ENCODE measurements at regions not wholly inside any gene's neighbourhood (a gene's known extent, or its start where the extent isn't known, plus 50 kb on each side); places are given as distances from the start of the nearest gene placed in this dataset.

GRCh38 chr1:24250224-24250623, 63.1 kb upstream of the IFNLR1 start:
- no peak for TF ChIP-seq CTCF (IDR thresholded peaks at IDR 0.05)
- no peak for TF ChIP-seq POLR2A (IDR thresholded peaks at IDR 0.05)
